Brain microvascular endothelial cell (primary cell): ENCODE measurements at regions not wholly inside any gene's neighbourhood (a gene's known extent, or its start where the extent isn't known, plus 50 kb on each side); places are given as distances from the start of the nearest gene placed in this dataset.

Experiments used
- DNase-seq: peaks from one replicate; pipeline ENCODE4 v3.0.0-alpha.2; 2020
- H3K27ac ChIP-seq: fragments of 250-450 bp; sonication (Bioruptor Pico); 2 replicates; pipeline ENCODE4 v1.5.1; 2020; ENCODE audit warnings: mild to moderate bottlenecking, moderate library complexity
- H3K27me3 ChIP-seq: fragments of 250-450 bp; sonication (Bioruptor Pico); replicated peaks from 2 replicates; pipeline ENCODE4 v1.5.1; 2020; ENCODE audit warnings: mild to moderate bottlenecking
- H3K36me3 ChIP-seq: fragments of 250-450 bp; sonication (Bioruptor Pico); replicated peaks from 2 replicates; pipeline ENCODE4 v1.5.1; 2020; ENCODE audit warnings: mild to moderate bottlenecking
- H3K4me3 ChIP-seq: 2 replicates; pipeline ENCODE4 v1.5.1; 2011; ENCODE audit warnings: low read depth, mild to moderate bottlenecking, control low read depth, low read length, moderate library complexity
- in situ Hi-C: cut with HindIII; loops from 2 replicates; pipeline ENCODE4 v1.10.0; 2017; ENCODE audit warnings: low sequenced_read_pairs, low pct_ligation_motif_present
- TF ChIP-seq, protein P1 (sequence below): IDR thresholded peaks from 2 replicates; pipeline ENCODE4 v1.5.1; 2011; ENCODE audit warnings: low read depth, mild to moderate bottlenecking, moderate library complexity, low read length, control low read depth, inconsistent platforms; ENCODE audit errors: missing control alignments

DNA sequence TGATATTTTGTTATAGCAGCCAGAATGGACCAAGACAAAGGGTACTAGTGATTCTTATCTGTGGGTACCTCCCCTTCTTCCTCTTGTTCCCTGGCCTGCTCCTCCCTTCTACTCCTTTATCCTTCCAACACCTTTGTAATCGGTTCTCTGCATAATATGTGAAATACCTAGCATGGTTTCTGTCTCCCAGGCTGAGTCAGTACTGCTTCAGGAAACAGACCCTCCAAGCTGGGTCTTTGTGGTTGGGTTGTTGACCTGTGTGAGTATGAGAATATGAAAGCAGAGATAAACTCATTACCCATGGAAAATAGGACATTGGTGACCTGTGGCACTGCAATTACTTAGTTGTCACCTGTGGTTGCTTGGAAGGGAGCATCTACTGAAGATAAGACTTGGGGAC lies 69.3 kb upstream of the KLF13 start:
- Histone ChIP-seq H3K4me3 (no peak overlapping the region), H3K27me3 (no peaks in the 10 kb centered on the region), H3K27ac (no peak overlapping the region), H3K36me3 (no peaks in the 10 kb centered on the region)
- TF ChIP-seq, protein P1, sequence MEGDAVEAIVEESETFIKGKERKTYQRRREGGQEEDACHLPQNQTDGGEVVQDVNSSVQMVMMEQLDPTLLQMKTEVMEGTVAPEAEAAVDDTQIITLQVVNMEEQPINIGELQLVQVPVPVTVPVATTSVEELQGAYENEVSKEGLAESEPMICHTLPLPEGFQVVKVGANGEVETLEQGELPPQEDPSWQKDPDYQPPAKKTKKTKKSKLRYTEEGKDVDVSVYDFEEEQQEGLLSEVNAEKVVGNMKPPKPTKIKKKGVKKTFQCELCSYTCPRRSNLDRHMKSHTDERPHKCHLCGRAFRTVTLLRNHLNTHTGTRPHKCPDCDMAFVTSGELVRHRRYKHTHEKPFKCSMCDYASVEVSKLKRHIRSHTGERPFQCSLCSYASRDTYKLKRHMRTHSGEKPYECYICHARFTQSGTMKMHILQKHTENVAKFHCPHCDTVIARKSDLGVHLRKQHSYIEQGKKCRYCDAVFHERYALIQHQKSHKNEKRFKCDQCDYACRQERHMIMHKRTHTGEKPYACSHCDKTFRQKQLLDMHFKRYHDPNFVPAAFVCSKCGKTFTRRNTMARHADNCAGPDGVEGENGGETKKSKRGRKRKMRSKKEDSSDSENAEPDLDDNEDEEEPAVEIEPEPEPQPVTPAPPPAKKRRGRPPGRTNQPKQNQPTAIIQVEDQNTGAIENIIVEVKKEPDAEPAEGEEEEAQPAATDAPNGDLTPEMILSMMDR = no peak
- in situ Hi-C loops = no loop called here
- DNase-seq = no peak

DNA sequence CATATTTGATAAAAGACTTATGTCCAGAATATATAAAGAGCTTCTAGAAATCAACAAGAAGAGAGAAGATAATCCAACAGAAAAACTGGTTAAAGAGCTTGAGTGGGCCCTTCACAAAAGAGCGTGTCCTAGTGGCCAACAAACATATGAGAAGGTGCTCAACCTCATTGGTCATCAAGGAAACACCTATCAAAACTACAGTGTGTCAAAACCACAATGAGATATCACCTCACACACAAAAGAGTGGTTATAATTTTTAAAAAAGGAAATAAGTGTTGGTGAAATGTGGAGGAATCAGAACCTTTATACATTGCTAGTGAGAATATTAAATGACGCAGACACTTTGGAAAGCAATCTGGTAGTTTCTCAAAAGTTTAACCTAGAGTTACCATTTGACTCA lies 68.4 kb upstream of the KLF13 start:
- DNase-seq = no peak
- H3K27ac ChIP-seq = no peak overlapping the region
- H3K27me3 ChIP-seq = no peaks in the 10 kb centered on the region
- no peak overlapping the region for H3K4me3 ChIP-seq
- no peaks in the 10 kb centered on the region for H3K36me3 ChIP-seq
- in situ Hi-C loops = no loop called here
- TF ChIP-seq, protein P1 = no peak

DNA sequence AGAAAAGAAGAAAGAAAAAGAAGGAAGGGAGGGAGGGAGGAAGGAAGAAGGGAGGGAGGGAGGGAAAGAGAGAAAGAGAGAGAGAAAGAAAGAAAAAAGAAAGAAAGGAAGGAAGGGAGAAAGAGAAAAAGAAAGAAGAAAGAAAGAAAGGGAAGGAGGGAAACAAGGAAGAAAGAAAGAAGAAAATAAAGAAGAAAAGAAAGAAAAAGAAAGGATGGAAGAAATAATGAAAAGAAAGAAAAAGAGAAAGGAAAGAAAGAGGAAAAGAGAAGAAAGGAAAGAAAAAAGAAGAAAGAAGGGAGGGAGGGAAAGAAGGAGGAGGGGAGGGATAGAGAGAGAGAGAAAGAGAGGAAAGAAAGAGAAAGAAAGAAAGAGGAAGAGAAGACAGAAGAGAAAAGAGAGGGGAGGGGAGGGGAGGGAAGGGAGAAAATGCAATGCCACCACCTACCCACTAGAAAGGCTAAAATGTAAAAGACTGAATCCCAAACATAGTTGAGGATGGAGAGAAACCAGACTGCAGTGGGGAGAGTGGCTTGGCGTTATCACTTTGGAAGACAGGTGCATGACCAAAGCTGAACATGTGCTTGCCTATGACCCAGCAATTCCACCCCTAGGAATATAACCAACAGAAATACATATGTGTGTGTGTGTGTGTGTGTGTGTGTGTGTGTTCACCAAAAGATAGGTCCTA lies 66.9 kb upstream of the KLF13 start:
- Histone ChIP-seq H3K4me3 (no peak overlapping the region), H3K27me3 (no peaks in the 10 kb centered on the region), H3K36me3 (no peaks in the 10 kb centered on the region), H3K27ac (no peak overlapping the region)
- DNase-seq = no peak
- TF ChIP-seq, protein P1 = no peak
- in situ Hi-C loops = no loop called here

DNA sequence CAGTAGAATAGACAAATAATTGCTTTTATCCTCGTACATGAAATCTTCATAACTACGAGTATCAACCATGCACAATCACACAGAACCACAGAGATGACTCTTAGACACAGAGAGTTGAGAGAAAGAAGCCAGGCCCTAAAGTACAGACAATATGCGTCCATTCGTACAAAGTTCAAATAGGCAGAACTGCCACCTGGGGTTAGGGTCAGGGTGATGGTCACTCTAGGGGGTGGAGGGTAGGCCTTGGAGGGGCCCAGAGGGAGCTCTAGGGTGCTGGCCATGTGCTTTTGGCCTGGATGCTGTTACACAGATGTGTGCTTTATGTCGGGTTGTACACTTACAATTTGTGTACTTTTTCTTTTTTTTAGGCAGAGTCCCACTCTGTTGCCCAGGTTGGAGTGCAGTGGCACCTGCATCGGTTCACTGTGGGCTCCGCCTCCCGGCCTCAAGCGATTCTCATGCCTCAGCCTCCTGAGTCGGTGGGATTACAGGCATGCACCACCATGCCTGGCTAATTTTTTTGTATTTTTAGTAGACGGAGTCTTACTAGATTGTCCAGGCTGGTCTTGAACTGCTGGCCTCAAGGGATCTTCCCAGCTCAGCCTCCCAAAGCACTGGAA lies 65.9 kb upstream of the KLF13 start:
- no peak for DNase-seq
- Histone ChIP-seq H3K4me3 (no peak overlapping the region), H3K27ac (no peak overlapping the region), H3K27me3 (no peaks in the 10 kb centered on the region), H3K36me3 (no peaks in the 10 kb centered on the region)
- TF ChIP-seq, protein P1 = no peak
- in situ Hi-C loops = no loop called here

DNA sequence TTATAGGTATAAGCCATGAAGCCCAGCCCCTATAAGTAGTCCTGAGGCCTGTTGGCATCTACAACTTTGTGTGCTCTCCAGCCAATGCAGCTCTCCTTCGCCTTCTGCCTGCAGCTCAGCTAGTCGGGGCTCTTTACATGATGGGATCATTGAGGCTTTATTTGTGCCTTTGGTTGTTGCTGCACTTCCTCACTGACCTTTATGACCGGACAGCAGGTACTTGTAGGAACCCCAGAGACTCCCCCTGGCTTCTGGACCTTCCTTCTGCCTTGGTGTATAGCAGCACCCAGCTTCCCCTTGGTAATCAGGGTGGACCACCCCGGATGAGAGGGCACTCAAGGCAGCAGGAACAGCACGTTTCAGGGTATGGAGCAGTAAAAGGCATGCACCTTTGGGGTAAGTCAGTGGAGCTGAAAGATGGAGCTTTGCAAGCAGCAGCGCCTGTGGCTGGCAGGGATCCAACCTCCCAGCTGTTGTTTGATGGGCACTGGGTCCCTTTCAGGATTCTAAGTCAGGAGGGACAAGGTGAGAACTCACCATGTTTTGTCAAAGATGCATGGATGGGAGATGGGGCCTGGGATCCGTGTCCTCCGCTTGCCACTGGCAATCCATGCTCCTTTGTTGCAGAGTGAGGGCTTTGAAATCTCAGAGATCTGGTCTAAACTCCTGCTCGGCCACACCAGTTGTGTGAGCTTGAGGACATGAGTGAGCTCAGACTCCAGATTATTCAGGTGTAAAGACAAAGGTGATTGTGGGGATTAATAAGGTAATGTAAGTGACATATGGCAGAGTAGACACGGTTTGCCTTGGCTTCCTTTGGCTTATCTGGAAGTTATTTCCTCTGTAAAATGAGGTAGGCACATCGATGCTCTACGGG lies 65.1 kb upstream of the KLF13 start:
- TF ChIP-seq, protein P1 = no peak
- Histone ChIP-seq H3K4me3 (no peak overlapping the region), H3K27ac (no peak overlapping the region), H3K36me3 (no peaks in the 10 kb centered on the region), H3K27me3 (no peaks in the 10 kb centered on the region)
- DNase-seq = no peak
- in situ Hi-C loops = no loop called here
